ENCODE measurements at regions not wholly inside any gene's neighbourhood (a gene's known extent, or its start where the extent isn't known, plus 50 kb on each side); places are given as distances from the start of the nearest gene placed in this dataset.

GRCh38 chr13:44165889-44166496 is 207.6 kb upstream of the SERP2 start:
- TF ChIP-seq CTCF (conservative IDR thresholded peaks at IDR 0.05; ENCODE audit: low read length) (no peak), EZH2phosphoT487 (IDR thresholded peaks at IDR 0.05; ENCODE audit: borderline replicate concordance, low read depth, low read length) (no peak)

Measured in OCI-LY7 (cell line).